Gastrocnemius medialis (tissue), 4 donors: ENCODE measurements at regions not wholly inside any gene's neighbourhood (a gene's known extent, or its start where the extent isn't known, plus 50 kb on each side); places are given as distances from the start of the nearest gene placed in this dataset.

Source experiments
- POLR2A ChIP-seq, 2 donors: fragments of 450-650 bp; IDR thresholded peaks; one replicate each; pipeline ENCODE4 v1.6.1; 2017; ENCODE audit warnings: antibody characterized with exemption in 2 of 2, mild to moderate bottlenecking in 2 of 2, moderate library complexity in 2 of 2
- TF ChIP-seq, protein P1 (sequence below), 5 experiments: fragments of 450-650 bp in 3 of 5; fragments of 200-600 bp in 2 of 5; sonication (generic) in 2 of 5; IDR thresholded peaks in 4 of 5; conservative IDR thresholded peaks in 1 of 5; 1 replicate in 4 of 5; 2 replicates in 1 of 5; pipeline ENCODE4 v1.5.1; 2016 to 2019; ENCODE audit warnings: antibody characterized with exemption in 5 of 5, mild to moderate bottlenecking in 3 of 5, moderate library complexity in 3 of 5

DNA sequence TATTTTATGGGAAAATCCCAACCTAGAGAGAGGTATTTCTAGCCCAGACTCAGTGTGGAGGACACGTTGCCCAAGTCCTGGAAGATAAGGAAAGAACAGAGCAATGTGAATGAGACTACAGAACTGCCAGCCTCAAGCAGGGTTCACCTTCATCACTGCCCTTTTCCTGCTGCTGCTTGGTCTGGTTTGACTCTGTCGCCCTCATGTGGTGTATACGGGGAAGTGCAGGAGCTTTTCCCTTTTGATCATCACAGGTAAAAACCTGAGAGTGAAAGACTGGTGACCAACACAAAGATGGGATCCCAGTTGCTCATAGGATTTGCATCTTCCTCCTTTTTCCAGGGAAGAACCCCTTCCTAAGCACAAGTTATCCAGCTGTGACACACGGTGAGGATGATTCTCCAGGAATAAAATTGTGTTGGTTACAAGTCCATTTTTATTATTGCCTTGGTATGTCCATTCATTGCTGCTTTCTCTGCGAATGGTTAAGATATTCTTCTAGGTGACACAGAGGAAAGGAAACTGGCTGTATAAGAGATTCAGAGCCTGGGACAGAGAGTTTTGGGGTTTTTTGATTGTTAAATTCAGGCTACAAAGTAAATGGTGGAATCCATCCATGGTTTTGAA is 89.5 kb upstream of the CD53 start:
- TF ChIP-seq, protein P1, sequence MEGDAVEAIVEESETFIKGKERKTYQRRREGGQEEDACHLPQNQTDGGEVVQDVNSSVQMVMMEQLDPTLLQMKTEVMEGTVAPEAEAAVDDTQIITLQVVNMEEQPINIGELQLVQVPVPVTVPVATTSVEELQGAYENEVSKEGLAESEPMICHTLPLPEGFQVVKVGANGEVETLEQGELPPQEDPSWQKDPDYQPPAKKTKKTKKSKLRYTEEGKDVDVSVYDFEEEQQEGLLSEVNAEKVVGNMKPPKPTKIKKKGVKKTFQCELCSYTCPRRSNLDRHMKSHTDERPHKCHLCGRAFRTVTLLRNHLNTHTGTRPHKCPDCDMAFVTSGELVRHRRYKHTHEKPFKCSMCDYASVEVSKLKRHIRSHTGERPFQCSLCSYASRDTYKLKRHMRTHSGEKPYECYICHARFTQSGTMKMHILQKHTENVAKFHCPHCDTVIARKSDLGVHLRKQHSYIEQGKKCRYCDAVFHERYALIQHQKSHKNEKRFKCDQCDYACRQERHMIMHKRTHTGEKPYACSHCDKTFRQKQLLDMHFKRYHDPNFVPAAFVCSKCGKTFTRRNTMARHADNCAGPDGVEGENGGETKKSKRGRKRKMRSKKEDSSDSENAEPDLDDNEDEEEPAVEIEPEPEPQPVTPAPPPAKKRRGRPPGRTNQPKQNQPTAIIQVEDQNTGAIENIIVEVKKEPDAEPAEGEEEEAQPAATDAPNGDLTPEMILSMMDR (IDR thresholded peaks at IDR 0.05 in 4 of 5, conservative IDR thresholded peaks at IDR 0.05 in 1 of 5), result peak; percentile 61 to 91 (median 77)
- TF ChIP-seq POLR2A (IDR thresholded peaks at IDR 0.05), result no peak
